ENCODE measurements at regions not wholly inside any gene's neighbourhood (a gene's known extent, or its start where the extent isn't known, plus 50 kb on each side); places are given as distances from the start of the nearest gene placed in this dataset.

- no peak overlapping the region for H3K4me2 ChIP-seq (ENCODE audit: low read length)
These were observed 113.4 kb upstream of the DYRK2 start for GRCh38 chr12:67535176-67535575.

GRCh38 chr12:67535971-67536370, 112.6 kb upstream of the DYRK2 start:
- Histone ChIP-seq H3F3A (ENCODE audit: insufficient read depth, low read length, poor library complexity, severe bottlenecking) (no peaks in the 10 kb centered on the region), H3K4me2 (ENCODE audit: low read length) (no peak overlapping the region), H3K9ac (ENCODE audit: low read length) (no peak overlapping the region), H2AFZ (ENCODE audit: low read depth, low read length) (no peak overlapping the region), H3K79me2 (replicated peaks; ENCODE audit: insufficient read depth, low read length) (no peaks in the 10 kb centered on the region), H3K9me3 (ENCODE audit: low read length) (no peaks in the 10 kb centered on the region), H3K27ac (ENCODE audit: low read length) (no peak overlapping the region), H3K27me3 (ENCODE audit: insufficient read depth, low read depth, low read length) (no peaks in the 10 kb centered on the region), H3K9me2 (ENCODE audit: insufficient read depth, low read length) (no peaks in the 10 kb centered on the region), H3K36me3 (ENCODE audit: insufficient read depth, low read length) (no peaks in the 10 kb centered on the region), H3K4me3 (ENCODE audit: low read length) (no peak overlapping the region), H4K20me1 (ENCODE audit: insufficient read depth) (no peaks in the 10 kb centered on the region)
- TF ChIP-seq EP300 (conservative IDR thresholded peaks at IDR 0.05; ENCODE audit: poor library complexity, severe bottlenecking) (no peak), CTCF (IDR thresholded peaks at IDR 0.05; ENCODE audit: poor library complexity, severe bottlenecking) (no peak)

More at GRCh38 chr12:67535176-67535575, 113.4 kb upstream of the DYRK2 start:
- Histone ChIP-seq H4K20me1 (ENCODE audit: insufficient read depth) (no peaks in the 10 kb centered on the region), H3K36me3 (ENCODE audit: insufficient read depth, low read length) (no peaks in the 10 kb centered on the region), H3F3A (ENCODE audit: insufficient read depth, low read length, poor library complexity, severe bottlenecking) (no peaks in the 10 kb centered on the region), H3K9ac (ENCODE audit: low read length) (no peak overlapping the region), H3K4me3 (ENCODE audit: low read length) (no peak overlapping the region), H3K79me2 (replicated peaks; ENCODE audit: insufficient read depth, low read length) (no peaks in the 10 kb centered on the region), H3K27me3 (ENCODE audit: insufficient read depth, low read depth, low read length) (no peaks in the 10 kb centered on the region), H3K27ac (ENCODE audit: low read length) (no peak overlapping the region), H3K9me3 (ENCODE audit: low read length) (no peaks in the 10 kb centered on the region), H2AFZ (ENCODE audit: low read depth, low read length) (no peak overlapping the region), H3K9me2 (ENCODE audit: insufficient read depth, low read length) (no peaks in the 10 kb centered on the region)
- TF ChIP-seq MXI1 (conservative IDR thresholded peaks at IDR 0.05; ENCODE audit: poor library complexity, severe bottlenecking) (no peak), REST (IDR thresholded peaks at IDR 0.05; ENCODE audit: borderline replicate concordance) (no peak), POLR2AphosphoS5 (IDR thresholded peaks at IDR 0.05) (no peak), EP300 (conservative IDR thresholded peaks at IDR 0.05; ENCODE audit: poor library complexity, severe bottlenecking) (no peak), RAD21 (conservative IDR thresholded peaks at IDR 0.05) (no peak), CTCF (IDR thresholded peaks at IDR 0.05; ENCODE audit: poor library complexity, severe bottlenecking) (no peak), SMC3 (conservative IDR thresholded peaks at IDR 0.05; ENCODE audit: poor library complexity) (no peak), EZH2 (IDR thresholded peaks at IDR 0.05; ENCODE audit: borderline replicate concordance, insufficient read depth, low read length, poor library complexity, severe bottlenecking) (no peak)

All from neural cell (in vitro differentiated cells).